Mesothelial cell of epicardium (in vitro differentiated cells): ENCODE measurements at regions not wholly inside any gene's neighbourhood (a gene's known extent, or its start where the extent isn't known, plus 50 kb on each side); places are given as distances from the start of the nearest gene placed in this dataset.

Experiments used
- DNase-seq, 2 experiments: peaks; one replicate each; pipeline ENCODE4 v3.0.0; 2021; ENCODE audit warnings: low spot score in 2 of 2; ENCODE audit not compliant: unreplicated experiment in 2 of 2
- H3K27ac Mint-ChIP-seq: 2 replicates; pipeline ENCODE4 v1.8.0; 2021; ENCODE audit warnings: mixed read lengths
- H3K27me3 Mint-ChIP-seq: 2 replicates; pipeline ENCODE4 v1.8.0; 2021; ENCODE audit warnings: low read depth, mixed read lengths
- H3K36me3 Mint-ChIP-seq: 2 replicates; pipeline ENCODE4 v1.8.0; 2021; ENCODE audit warnings: mixed read lengths
- H3K4me1 Mint-ChIP-seq: 2 replicates; pipeline ENCODE4 v1.8.0; 2021; ENCODE audit warnings: mixed read lengths
- H3K4me3 Mint-ChIP-seq: 2 replicates; pipeline ENCODE4 v1.8.0; 2021; ENCODE audit warnings: mild to moderate bottlenecking, moderate library complexity, mixed read lengths
- H3K9me3 Mint-ChIP-seq: 2 replicates; pipeline ENCODE4 v1.8.0; 2021; ENCODE audit warnings: mixed read lengths
- CTCF ChIP-seq: fragments of 200-600 bp; sonication (generic); IDR thresholded peaks from one replicate; pipeline ENCODE4 v1.5.0; 2021; ENCODE audit warnings: antibody characterized with exemption; ENCODE audit not compliant: unreplicated experiment

- no peak for TF ChIP-seq CTCF
- H3K27me3 Mint-ChIP-seq = no peaks in the 10 kb centered on the region
- H3K27ac Mint-ChIP-seq = no peak overlapping the region
- DNase-seq = no peak
- H3K36me3 Mint-ChIP-seq = no peaks in the 10 kb centered on the region
- no peak overlapping the region for H3K4me3 Mint-ChIP-seq
- no peaks in the 10 kb centered on the region for H3K4me1 Mint-ChIP-seq
- H3K9me3 Mint-ChIP-seq = peaks cover 26% of the 10 kb centered on the region
These were observed 880.6 kb upstream of the LRATD1 start for GRCh38 chr2:13751955-13752354.

GRCh38 chr2:13758412-13758811 is 874.1 kb upstream of the LRATD1 start:
- DNase-seq = no peak
- no peaks in the 10 kb centered on the region for H3K4me1 Mint-ChIP-seq
- H3K36me3 Mint-ChIP-seq = no peaks in the 10 kb centered on the region
- H3K9me3 Mint-ChIP-seq = no peaks in the 10 kb centered on the region
- TF ChIP-seq CTCF = no peak
- no peaks in the 10 kb centered on the region for H3K27me3 Mint-ChIP-seq
- H3K27ac Mint-ChIP-seq = no peak overlapping the region
- no peak overlapping the region for H3K4me3 Mint-ChIP-seq

- Mint-ChIP-seq H3K9me3 (no peaks in the 10 kb centered on the region), H3K4me1 (no peaks in the 10 kb centered on the region), H3K36me3 (no peaks in the 10 kb centered on the region), H3K4me3 (no peak overlapping the region), H3K27ac (no peak overlapping the region), H3K27me3 (no peaks in the 10 kb centered on the region)
- no peak for TF ChIP-seq CTCF
- no peak for DNase-seq
These were observed 864.2 kb upstream of the LRATD1 start for GRCh38 chr2:13768274-13768673.

- no peaks in the 10 kb centered on the region for H3K36me3 Mint-ChIP-seq
- no peaks in the 10 kb centered on the region for H3K9me3 Mint-ChIP-seq
- no peak for DNase-seq
- no peak overlapping the region for H3K4me3 Mint-ChIP-seq
- TF ChIP-seq CTCF = no peak
- H3K4me1 Mint-ChIP-seq = no peaks in the 10 kb centered on the region
- H3K27me3 Mint-ChIP-seq = no peaks in the 10 kb centered on the region
- H3K27ac Mint-ChIP-seq = no peak overlapping the region
These were observed 862.2 kb upstream of the LRATD1 start for GRCh38 chr2:13770279-13770678.

GRCh38 chr2:13779996-13780395 is 852.5 kb upstream of the LRATD1 start:
- no peak for TF ChIP-seq CTCF
- DNase-seq = no peak
- H3K27me3 Mint-ChIP-seq = no peaks in the 10 kb centered on the region
- H3K4me3 Mint-ChIP-seq = no peak overlapping the region
- H3K36me3 Mint-ChIP-seq = no peaks in the 10 kb centered on the region
- no peaks in the 10 kb centered on the region for H3K4me1 Mint-ChIP-seq
- H3K27ac Mint-ChIP-seq = no peak overlapping the region
- H3K9me3 Mint-ChIP-seq = peaks cover 3% of the 10 kb centered on the region

GRCh38 chr2:13791019-13791547 is 841.4 kb upstream of the LRATD1 start:
- Mint-ChIP-seq H3K4me3 (no peak overlapping the region), H3K4me1 (no peaks in the 10 kb centered on the region), H3K36me3 (no peaks in the 10 kb centered on the region), H3K27me3 (no peaks in the 10 kb centered on the region), H3K27ac (no peak overlapping the region), H3K9me3 (no peaks in the 10 kb centered on the region)
- TF ChIP-seq CTCF = no peak
- no peak for DNase-seq
